ENCODE measurements at regions not wholly inside any gene's neighbourhood (a gene's known extent, or its start where the extent isn't known, plus 50 kb on each side); places are given as distances from the start of the nearest gene placed in this dataset.

- Histone ChIP-seq H3K27me3 (replicated peaks in 1 of 2; ENCODE audit: control insufficient read depth in 2 of 2, insufficient read depth in 2 of 2, low read length in 1 of 2) (no peaks in the 10 kb centered on the region), H3K79me2 (ENCODE audit: control insufficient read depth, insufficient read depth, low read length) (no peaks in the 10 kb centered on the region), H3K36me3 (ENCODE audit: control insufficient read depth in 2 of 2, insufficient read depth in 2 of 2, low read length in 1 of 2) (no peaks in the 10 kb centered on the region), H3K9me3 (replicated peaks; ENCODE audit: control insufficient read depth, insufficient read depth, low read length) (peaks cover 3% of the 10 kb centered on the region; the same call in 2 of the 3 replicates), H3K9ac (ENCODE audit: control insufficient read depth, insufficient read depth, low read length) (no peak overlapping the region), H2AFZ (ENCODE audit: control insufficient read depth, low read depth, low read length) (no peak overlapping the region), H3K4me1 (ENCODE audit: control insufficient read depth, insufficient read depth, low read length) (peaks cover 17% of the 10 kb centered on the region), H4K20me1 (ENCODE audit: control insufficient read depth, insufficient read depth) (no peaks in the 10 kb centered on the region), H3K4me2 (ENCODE audit: control insufficient read depth, insufficient read depth) (no peak overlapping the region), H3K27ac (ENCODE audit: control insufficient read depth, insufficient read depth) (no peak overlapping the region), H3K4me3 (no peak overlapping the region)
- intact Hi-C loops (cut with micrococcal nuclease; ENCODE audit: unreplicated experiment): no loop called here
- POLR2A ChIA-PET: no interaction called here
- RAD21 ChIA-PET (ENCODE audit: unreplicated experiment): no interaction called here
- 76% methylated on average over 4 of the region's 4 CpGs for WGBS (ENCODE audit: insufficient coverage, insufficient replicate concordance, low lambda C conversion rate, missing lambda C conversion rate)
- SMC1A ChIA-PET (ENCODE audit: uncharacterized antibody, unreplicated experiment): interaction anchor here (0.9 kb wide), 1 partner anchor 9 kb away, joined by 3 read pairs; no protein-coding TSS in a partner anchor
- CTCF ChIA-PET: interaction anchor here (1.1 kb wide), 1 partner anchor 23 kb away, joined by 3 read pairs; no protein-coding TSS in a partner anchor
- BruUV-seq (replicated peaks): no TSS peak
- FAIRE-seq: no peak
- in situ Hi-C loops (cut with MboI): no loop called here
- no peak for DNase-seq (ENCODE audit: low read depth, low spot score)
- no peak for ATAC-seq
- TF ChIP-seq RCOR1 (conservative IDR thresholded peaks at IDR 0.05; ENCODE audit: low read depth, low read length) (no peak), POLR2AphosphoS2 (IDR thresholded peaks at IDR 0.05; ENCODE audit: low read depth, low read length) (0 out of 2 replicates have a peak, but pooled peaks have one; percentile 15), RUNX3 (IDR thresholded peaks at IDR 0.05; ENCODE audit: low read length) (peak; percentile 39), PRDM15 (CRISPR knock-in tag; IDR thresholded peaks at IDR 0.05) (no peak)
Observed at GRCh38 chr5:60497706-60498500, 202.1 kb downstream of the DEPDC1B start.
